GM18867 (cell line): ENCODE measurements at regions not wholly inside any gene's neighbourhood (a gene's known extent, or its start where the extent isn't known, plus 50 kb on each side); places are given as distances from the start of the nearest gene placed in this dataset.
"Not testable (repeated sequence)": the region's sequence is repeated elsewhere in the genome, so short reads cannot be mapped to it uniquely, and the experiment has no call there.

Experiments
- ATAC-seq: cut with Tn5 transposase; IDR thresholded peaks from one replicate; pipeline ENCODE4 v1.9.1; 2021; ENCODE audit warnings: mild to moderate bottlenecking, moderate library complexity; ENCODE audit not compliant: unreplicated experiment

DNA sequence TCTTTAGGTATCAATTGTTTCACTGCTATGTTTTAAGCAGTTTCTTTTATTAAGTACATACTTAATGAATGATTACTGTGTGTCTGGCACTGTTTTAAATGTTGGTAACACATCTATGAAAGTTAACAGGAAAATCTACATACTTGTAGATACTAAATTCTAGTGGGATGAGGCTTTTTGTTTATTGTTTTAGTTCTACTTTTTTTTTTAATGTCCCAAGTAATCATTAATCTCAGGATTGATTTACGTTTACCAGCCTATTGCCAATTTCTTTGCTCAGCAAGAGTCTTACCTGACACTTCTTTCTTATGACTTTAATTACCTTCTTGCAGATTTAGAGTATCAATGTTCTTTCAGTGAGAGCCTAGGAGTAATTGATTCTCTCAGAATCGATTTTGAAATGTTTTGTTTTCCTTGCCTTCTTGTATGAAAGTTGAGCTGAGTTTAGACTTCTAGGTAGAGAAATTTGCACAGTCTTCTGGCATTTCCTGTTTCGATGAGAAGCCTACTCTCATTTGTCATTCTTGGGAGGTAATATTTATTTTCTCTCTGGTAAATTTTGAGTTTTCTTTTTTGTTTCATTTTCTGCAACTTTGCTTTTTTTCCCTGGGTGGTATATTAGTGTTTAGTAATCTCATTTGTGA is 235.2 kb upstream of the ANKRD50 start:
- ATAC-seq = no peak

DNA sequence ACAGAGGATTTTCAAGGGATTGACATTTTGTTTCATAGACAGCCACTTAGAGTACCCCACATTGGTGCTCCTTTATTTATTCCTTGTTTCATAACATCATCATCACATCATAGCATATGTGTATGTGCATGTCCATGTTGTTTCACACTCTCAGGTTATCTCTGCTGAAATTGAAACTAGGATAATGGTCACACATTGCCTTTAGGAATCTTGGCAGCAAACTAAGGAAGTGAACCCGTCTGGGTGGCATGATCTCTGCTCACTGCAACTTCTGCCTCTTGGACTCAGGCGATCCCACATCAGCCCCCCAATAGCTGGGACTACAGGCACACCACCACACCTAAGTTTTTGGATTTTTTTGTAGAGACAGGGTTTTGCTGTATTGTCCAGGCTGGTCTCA is 234.2 kb upstream of the ANKRD50 start:
- ATAC-seq = no peak

DNA sequence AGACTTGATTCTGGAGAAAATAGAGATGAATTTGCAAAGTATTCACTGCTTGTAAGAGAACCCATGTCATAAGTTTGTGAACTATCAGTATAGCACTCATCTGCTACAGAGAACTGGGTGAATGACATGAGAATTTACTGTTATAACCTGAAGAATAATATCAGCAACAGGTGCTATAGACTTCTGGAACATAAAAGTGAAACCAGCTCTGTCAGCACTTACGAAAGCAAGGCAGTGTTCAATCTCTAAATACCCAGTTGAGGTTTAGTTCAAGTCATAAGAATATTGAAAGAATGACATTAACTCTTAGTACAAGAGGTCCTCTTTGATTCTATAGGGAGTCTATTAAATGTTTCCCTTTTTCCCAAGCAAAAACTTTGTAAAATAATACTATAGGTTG is 232.9 kb upstream of the ANKRD50 start:
- peak; percentile 90 for ATAC-seq

DNA sequence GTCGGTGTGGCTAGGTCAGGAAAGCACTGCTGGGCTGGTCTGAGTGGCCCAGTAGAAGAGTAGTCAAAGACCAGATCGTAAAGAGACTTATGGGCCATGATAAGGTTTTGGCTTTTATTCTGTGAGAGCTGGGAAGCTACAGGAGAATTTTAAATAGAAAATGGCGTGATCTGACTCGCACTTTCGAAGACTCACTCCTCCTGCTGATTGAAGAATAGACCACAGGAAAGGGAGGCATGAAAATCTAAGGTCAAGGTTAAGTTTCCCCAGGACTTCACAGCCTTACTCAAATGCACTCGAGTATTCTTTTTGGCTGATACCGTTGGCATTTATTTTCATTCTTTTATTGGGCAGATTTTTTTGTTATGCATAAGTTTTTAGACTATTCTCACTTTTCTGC is 231.4 kb upstream of the ANKRD50 start:
- ATAC-seq = no peak

DNA sequence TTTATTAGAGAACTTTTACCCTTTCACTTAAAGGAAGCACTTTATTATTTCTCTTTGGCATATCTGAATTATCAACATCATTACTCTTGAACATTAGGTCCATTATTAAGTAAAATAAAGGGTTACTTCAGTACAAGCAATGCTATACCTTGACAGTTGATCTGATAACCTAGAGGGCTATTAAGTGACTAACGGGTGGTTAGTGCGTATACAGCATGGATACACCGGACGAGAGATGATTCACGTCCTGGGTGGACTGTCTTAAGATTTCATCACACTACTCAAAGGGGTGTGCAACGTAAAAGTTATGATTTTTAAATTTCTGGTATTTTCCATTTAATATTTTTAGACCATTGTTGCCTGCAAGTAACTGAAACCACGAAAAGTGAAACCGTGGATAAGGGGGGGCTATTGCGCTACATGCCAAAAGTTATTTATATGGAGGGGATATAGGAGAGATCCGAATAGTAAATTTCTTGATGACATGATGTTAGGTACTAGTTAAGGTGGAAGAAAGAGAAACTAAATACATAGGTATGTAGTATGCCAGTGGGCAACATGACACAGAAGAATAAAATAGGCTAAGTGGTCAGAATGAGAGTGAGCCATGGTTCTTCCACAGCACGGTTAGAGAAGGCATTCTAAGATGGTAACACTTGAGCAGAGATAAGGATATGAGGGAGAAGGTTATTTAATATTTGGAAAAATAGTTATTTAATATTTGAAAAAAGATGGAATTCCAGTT is 230.8 kb upstream of the ANKRD50 start:
- ATAC-seq = no peak

DNA sequence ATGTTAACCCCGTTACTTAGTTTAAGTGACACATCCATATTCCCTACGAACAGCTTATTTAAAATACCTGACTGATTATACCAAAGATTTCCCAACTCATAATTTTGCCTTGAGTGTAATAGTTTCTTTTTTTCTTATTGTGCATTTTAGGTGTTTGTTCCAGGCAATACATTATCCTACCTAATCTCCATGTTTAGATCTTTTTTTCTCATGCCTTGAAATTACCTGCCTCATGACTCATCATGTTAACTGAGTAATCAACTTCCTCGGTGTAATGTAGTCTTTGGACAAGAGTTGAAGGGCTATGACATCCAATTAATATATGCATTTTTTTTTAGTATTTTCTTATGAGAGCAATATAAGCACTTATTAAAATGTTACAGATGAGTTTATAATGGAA is 228.7 kb upstream of the ANKRD50 start:
- ATAC-seq = no peak

DNA sequence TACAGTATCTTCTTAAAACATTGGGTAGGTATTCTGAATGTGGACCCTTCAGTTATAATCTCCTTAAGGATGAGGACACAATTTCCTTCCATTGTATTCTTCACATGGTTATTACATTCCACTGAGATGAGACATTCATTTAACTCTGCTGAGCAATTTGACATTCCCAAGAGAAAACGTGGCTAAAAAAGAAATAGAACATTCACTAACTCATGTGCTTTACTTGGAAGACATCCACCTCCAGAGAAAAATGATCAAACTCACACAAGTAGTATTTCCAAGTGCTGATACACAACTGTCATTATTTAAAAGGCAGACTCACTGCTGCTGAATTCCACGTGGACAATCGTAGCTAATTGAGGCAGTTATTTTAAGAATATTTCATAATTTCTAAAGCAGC is 227.9 kb upstream of the ANKRD50 start:
- no peak for ATAC-seq

DNA sequence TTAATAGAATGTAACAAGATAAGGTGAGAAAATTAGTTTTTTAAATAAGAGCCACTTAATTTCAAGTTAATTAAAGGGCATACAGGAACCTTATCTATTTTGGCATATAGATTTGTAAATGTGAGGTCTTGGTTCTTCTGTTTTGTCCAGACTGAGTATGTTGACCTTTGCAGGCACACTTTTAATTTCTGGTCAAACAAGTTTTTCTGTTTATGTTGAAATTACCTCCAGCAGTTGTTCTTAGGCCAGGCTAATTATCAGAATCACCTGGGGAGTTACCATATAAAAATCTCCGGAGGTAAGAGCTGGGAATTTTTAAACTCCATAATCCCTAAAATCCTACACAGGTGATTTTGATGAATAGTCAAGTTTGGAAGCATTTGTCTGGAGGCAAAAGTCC is 227.4 kb upstream of the ANKRD50 start:
- ATAC-seq = no peak

DNA sequence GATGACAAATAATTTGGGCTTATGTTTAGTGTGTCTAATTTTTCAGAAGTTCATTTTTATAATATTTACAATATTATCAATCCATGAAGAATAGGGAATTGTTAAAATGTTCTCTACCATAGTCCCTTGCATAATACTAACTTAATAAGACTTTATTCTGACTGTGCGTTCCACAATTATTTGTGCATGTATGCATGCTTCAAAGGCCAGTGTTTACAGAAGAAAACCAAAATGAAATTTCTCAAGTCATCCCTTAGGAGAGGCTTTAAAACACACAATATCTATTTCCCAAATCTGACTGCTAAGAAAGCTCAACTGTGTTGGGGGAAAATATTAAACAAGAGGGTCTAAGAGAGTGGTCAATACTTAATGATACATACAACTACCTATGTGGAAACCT is 226.3 kb upstream of the ANKRD50 start:
- no peak for ATAC-seq

DNA sequence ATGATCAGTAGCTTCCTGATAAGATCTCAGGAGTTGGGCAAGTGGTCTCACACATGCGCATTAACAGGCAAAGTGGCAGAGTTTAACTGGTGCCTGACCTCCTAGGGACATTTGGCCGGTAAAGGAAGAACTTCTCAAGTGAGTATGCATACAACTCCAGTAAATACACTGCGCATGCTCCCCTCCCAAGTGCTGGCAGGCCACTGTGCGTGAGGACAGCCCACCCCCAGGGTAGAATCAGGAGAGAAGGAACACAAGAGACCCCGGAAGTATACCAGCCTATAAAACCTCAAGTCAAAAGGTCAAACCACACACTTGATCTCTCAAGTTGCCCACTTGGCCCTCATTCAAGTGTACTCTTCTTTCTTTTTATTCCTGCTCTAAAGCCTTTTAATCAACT is 225.5 kb upstream of the ANKRD50 start:
- no peak for ATAC-seq

DNA sequence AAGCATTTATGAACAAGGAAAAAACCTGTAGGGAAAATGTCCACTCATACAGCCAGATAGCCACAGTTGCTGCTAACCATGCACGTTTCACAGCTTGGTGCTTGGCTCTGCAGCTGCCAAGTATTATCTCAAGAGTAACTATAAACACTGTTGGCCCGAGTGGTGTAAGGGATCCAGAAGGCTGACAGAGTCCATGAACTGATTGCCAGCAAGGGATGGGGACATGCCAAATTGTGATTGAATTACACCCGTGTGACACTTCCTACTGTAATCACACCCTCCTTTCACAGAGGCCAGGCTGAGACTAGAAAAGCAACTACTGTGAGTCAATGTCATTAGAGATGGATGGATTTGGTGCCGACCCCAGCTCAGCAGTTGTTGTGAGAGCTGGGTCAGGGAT is 223.9 kb upstream of the ANKRD50 start:
- ATAC-seq = no peak

DNA sequence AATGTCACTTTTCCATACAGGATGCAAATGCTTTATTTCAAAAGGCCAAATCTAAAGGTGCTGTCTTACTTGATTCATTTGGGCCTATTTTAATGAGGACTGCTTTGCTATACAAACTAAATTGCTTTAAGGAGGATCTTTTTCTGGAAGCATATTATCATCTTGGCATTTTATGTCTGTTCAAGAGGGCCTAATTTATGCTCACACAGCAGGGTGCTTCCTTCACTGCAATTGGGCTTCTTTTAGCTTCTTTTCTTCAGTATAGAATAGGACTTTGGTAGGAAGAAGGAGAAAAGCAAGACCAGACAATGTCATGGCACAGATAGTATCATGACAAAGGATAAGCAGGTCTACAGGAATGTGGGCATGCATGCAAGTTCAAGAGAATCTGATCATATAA is 222.4 kb upstream of the ANKRD50 start:
- no peak for ATAC-seq

DNA sequence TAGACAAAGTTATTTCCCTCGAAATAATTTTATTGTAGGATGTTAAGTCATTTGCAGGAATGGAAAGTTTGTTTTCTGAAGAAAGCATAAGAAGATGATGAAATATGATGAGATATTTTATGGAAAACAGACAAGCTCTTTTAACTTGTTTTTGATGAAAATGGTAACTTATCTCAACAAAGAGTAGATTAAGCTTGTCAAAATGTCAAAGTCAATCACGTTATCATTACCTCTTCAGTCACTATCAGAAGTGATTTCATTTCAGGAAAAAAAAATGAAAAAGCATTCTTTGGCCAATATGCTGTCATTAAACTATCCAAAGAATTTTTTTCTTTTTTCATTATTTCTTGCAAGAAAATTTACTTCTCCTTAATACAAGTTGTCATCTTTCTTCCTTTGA is 221.0 kb upstream of the ANKRD50 start:
- no peak for ATAC-seq

DNA sequence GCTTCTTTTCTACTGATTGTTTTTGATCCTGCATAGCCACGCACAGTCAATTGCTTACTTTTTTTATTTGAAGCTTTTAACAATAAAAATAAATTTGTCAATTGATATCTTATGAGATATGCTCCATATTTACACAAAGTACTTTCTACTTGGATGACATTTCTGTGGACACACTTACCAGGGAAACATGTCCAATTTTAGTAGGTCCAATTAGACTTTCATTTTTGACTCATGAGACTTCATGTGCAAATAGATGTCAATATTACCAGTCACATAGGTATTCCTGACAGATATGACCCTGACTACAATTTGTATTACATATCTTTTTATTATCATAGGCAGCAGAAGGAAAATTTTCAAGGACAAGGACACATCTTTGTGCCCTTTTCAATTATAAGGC is 219.9 kb upstream of the ANKRD50 start:
- no peak for ATAC-seq

DNA sequence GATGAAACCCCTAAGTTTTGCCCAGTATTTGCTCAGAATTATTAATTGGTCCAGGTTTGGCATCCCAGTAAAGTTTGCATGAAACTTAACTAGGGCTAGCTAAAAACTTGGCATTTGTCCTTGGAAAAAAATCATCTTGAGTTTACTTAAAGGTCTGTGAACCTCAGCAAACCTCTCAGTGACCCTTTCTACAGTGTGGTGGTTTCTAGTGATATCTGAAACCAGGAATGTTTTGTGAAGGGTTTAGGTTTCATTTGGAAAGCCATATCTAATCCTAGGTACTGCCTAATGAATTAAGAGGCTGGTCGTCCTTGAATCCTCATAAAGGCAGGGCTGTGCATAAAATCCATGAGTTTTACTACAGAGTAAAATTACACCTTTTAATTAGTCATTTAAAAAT is 218.5 kb upstream of the ANKRD50 start:
- no peak for ATAC-seq

DNA sequence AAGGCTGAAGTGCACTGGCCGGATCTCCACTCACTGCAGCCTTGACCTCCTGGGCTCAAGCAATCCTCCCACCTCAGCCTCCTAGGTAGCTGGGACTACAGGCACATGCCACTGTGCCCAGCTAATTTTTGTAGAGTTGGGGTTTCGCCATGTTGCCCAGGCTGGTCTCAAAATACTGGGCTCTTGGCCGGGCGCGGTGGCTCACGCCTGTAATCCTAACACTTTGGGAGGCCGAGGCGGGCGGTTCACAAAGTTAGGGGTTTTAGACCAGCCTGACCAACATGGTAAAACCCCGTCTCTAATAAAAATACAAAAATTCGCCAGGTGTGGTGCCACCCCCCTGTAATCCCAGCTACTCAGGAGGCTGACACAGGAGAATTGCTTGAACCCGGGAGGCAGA is 210.2 kb upstream of the ANKRD50 start:
- ATAC-seq = not testable (repeated sequence)

DNA sequence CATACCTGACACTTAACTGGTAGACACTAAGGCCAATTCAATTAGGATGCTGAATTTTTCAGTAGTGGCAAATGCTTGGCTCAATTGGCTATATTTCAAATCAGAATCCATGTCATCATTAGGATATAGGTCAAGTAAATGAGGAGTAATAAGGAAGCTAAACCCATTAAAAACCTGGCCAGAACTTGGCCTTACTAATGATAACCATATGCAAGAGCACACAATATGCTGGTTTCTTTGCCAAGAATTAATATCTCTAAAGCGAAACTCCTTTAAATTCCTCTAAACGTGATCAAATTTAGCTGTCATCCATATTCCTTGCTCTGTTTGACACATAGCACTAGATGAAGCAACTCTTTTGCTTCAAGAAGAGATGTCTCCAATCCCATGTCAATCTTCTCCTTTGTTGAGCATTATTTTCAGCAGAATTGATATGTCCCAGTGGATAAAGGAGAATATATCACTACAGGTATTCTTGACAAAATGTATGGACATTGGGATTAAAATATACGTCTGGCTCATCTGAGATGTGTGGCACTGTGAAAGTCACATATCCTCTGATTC is 206.1 kb upstream of the ANKRD50 start:
- ATAC-seq = no peak

DNA sequence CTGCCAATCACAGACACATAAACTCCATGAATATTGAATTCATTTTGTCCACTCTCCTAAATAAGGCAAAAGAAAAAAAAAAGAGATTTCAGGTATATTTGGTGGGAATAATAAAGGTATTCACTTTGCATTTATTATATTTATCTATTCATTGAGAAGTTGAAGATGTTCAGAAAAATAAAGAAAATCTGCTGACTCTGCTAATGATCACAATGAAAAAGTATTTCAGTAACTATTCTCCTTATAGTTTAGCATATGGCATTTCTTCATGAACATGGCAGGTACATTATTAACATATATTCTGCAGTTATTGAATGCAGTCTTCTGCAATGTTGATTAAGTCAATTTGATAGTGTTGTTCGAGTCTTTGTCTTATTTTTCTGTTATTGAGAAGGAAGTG is 202.5 kb upstream of the ANKRD50 start:
- no peak for ATAC-seq

DNA sequence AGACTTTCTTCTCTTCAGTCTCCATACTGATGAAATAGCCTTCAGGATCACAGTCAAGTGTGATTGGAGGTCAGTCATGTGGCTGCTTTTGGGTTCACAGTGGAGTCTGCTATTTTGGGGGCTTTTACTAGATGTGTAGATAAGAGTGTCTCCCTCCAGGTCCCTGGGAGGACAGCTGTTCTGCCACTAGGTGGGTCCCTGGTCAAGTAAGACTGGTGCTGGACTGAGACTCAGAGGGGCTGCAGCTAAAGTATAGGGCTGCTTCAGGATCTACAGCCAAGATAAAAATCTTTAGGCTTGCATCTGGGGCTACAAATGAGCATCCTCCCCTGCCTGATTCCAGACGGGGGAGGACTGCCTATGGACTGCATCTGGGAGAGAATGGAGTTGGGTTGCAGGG is 200.7 kb upstream of the ANKRD50 start:
- no peak for ATAC-seq

DNA sequence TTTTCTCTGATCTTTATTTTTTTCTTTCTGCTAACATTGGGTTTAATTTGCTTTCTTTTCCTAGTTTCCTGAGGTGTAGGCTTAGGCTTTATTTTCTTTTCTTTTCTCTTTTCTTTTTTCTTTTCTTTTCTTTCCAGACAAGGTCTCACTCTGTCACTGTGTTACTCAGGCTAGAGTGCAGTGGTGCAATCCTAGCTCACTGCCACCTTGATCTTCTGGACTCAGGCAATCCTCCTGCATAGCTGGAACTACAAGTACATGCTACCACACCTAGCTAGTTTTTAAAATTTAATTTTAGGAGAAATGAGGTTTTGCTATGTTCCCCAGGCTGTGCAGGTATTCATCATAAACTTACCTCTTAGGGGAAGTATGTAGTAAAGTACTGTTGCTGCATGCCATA is 197.8 kb upstream of the ANKRD50 start:
- ATAC-seq = no peak

DNA sequence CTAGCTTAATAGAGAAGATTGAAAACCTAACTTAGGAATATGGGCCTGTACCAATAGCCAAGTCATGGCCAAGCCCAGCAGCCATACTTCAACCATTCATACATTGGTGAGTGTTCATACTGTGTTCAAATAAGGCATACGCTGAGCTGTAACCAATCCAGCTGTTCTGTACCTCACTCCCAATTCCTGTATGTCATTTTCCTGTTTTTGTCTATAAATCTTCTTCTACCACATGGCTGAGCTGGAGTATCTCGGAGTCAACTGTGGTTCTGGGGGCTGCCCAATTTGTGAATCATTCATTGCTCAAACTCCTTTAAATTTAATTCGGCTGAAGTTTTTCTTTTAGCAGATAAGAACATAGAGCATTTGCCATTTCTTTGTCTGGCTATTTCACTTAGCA is 195.3 kb upstream of the ANKRD50 start:
- ATAC-seq = no peak

DNA sequence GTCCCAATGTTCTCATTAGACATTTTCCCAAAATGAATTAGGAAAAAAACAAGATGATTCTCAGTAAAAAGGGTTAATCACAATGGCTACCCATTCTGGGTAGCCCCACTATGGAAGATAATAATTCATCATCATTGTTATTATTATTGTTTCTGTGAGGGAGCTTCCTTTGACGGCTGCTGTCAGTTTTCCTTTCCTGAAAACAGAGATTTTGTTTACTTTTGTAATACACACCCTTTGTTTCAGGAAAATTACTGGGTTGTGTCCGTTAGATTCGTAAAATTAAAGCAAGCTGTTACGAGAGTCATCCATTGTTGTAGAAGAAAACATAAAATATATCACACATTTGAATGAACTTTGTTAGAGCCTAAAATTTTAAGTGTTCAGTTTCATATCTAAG is 192.9 kb upstream of the ANKRD50 start:
- no peak for ATAC-seq
